ENCODE measurements at regions not wholly inside any gene's neighbourhood (a gene's known extent, or its start where the extent isn't known, plus 50 kb on each side); places are given as distances from the start of the nearest gene placed in this dataset.
A peak's percentile ranks its signal among the peaks of the same experiment; 100 is the strongest.

- no peak overlapping the region for H3K9ac ChIP-seq (ENCODE audit: low read length)
- H3K4me3 ChIP-seq (ENCODE audit: low read length) = no peak overlapping the region
- peaks cover 3% of the 10 kb centered on the region for H3K4me1 ChIP-seq (ENCODE audit: control insufficient read depth, insufficient read depth, low read length)
- H3K36me3 ChIP-seq (ENCODE audit: control insufficient read depth, insufficient read depth, low read length, severe bottlenecking) = no peaks in the 10 kb centered on the region
- no peak for DNase-seq (ENCODE audit: low read depth)
- H3K27me3 ChIP-seq (replicated peaks; ENCODE audit: control insufficient read depth, insufficient read depth, low read length) = no peaks in the 10 kb centered on the region
- no peaks in the 10 kb centered on the region for H3K9me3 ChIP-seq (ENCODE audit: control insufficient read depth, low read length)
Measured at GRCh38 chr9:129402931-129403778, 217.7 kb downstream of the C9orf50 start.

- Histone ChIP-seq H3K9me3 (ENCODE audit: control insufficient read depth, low read length) (no peaks in the 10 kb centered on the region), H3K4me3 (ENCODE audit: low read length) (no peak overlapping the region), H3K36me3 (ENCODE audit: control insufficient read depth, insufficient read depth, low read length, severe bottlenecking) (no peaks in the 10 kb centered on the region), H3K9ac (ENCODE audit: low read length) (peak overlapping the region; percentile 63), H3K27me3 (replicated peaks; ENCODE audit: control insufficient read depth, insufficient read depth, low read length) (no peaks in the 10 kb centered on the region), H3K4me1 (ENCODE audit: control insufficient read depth, insufficient read depth, low read length) (peaks cover 3% of the 10 kb centered on the region)
- no peak for DNase-seq (ENCODE audit: low read depth)
Measured at GRCh38 chr9:129402371-129402739, 218.5 kb downstream of the C9orf50 start.

DNA sequence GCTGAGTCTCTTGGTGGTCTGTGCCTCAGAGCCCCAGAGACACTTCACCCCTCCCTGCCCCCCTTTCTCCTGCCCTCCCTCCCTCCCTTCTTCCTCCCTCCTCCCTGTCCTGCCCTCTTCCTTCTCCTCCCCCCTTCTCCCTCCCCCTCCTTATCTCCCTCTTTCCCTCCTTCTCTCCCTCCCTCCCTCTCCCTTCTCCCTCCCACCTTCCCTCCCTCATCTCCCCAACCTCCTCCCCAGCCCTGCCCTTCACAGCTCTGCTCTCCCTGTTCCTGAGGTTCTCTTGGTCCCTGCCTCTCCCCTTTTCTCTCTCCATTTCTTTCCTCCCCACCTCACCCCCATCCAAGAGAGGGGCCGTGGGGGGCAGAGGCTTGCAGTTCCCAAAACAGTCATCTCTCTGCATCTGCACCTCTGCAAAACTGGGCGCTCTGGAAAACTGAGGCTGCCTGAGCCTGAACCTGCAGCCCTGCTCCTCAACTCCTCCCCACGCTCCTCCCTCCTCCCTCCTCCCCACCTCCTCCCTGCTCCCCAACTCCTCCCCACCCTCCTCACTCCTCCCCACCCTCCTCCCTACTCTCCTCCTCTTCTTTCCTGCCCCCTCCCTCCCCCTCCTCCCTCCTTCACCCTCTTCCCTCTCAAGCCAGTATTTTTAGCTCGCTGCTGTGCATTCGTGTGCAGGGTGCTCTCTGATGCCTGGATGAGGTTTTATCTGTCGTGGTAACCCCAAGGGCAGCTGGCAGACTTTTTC is 219.1 kb downstream of the C9orf50 start:
- Histone ChIP-seq H3K27me3 (replicated peaks; ENCODE audit: control insufficient read depth, insufficient read depth, low read length) (peaks cover under 1% of the 10 kb centered on the region), H3K9me3 (ENCODE audit: control insufficient read depth, low read length) (no peaks in the 10 kb centered on the region), H3K9ac (ENCODE audit: low read length) (peak overlapping the region; percentile 63), H3K36me3 (ENCODE audit: control insufficient read depth, insufficient read depth, low read length, severe bottlenecking) (no peaks in the 10 kb centered on the region), H3K4me1 (ENCODE audit: control insufficient read depth, insufficient read depth, low read length) (peaks cover 3% of the 10 kb centered on the region), H3K4me3 (ENCODE audit: low read length) (no peak overlapping the region)
- no peak for DNase-seq (ENCODE audit: low read depth)

GRCh38 chr9:129400971-129401622 is 219.8 kb downstream of the C9orf50 start:
- peaks cover 3% of the 10 kb centered on the region for H3K4me1 ChIP-seq (ENCODE audit: control insufficient read depth, insufficient read depth, low read length)
- no peak overlapping the region for H3K9ac ChIP-seq (ENCODE audit: low read length)

DNA sequence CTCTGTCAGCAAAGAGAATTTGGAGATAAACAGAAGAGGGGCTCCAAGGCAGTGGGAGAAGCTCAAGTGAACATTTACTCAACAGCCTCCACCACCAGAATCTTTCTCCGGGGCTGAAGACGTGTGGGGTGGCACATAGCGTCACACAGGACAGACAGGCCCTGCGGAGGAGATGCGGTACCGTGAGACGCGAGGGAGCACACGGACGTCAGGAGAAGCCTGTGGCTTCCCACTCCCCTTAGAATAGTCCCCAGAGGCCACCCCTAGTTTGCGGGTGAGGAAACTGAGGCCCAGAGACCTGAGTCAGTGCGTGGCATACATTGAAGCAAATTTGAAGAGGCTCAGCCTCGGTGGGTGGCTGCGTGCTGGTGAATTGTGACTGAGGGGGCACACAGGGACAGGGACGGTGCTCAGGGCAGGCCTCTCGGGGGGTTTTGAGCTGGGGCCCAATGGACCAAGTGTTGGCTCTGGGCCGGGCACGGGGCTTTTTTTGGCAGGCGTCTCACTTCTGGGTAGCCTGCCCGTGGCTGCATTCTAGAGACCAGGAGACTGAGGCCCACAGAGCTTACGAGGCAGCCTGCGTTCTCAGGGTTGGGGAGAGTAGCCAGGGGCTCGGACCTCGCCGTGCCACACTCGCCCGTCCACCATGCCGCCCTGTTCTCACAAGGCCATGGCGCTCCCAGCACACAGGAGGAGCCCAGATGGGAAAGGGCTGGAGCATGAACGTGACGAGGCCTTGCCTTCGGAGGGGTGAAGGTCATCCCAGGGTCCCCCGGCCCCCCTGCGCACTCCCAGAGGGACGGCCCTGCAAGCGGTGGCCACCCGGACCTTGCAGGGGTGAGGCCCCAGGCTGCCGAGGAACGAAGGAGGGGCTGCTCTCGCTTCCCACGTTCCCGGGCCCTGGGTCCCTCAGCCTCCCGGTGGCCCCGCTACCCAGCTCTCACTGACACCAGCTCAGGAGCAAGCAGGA is 220.6 kb downstream of the C9orf50 start:
- H3K9ac ChIP-seq (ENCODE audit: low read length) = no peak overlapping the region
- H3K9me3 ChIP-seq (ENCODE audit: control insufficient read depth, low read length) = peaks cover 7% of the 10 kb centered on the region
- H3K27me3 ChIP-seq (replicated peaks; ENCODE audit: control insufficient read depth, insufficient read depth, low read length) = peaks cover 16% of the 10 kb centered on the region
- DNase-seq (ENCODE audit: low read depth) = no peak
- H3K4me3 ChIP-seq (ENCODE audit: low read length) = no peak overlapping the region
- peaks cover 3% of the 10 kb centered on the region for H3K4me1 ChIP-seq (ENCODE audit: control insufficient read depth, insufficient read depth, low read length)
- H3K36me3 ChIP-seq (ENCODE audit: control insufficient read depth, insufficient read depth, low read length, severe bottlenecking) = no peaks in the 10 kb centered on the region

More at GRCh38 chr9:129400971-129401622, 219.8 kb downstream of the C9orf50 start:
- no peak overlapping the region for H3K4me3 ChIP-seq (ENCODE audit: low read length)
- peaks cover 8% of the 10 kb centered on the region for H3K27me3 ChIP-seq (replicated peaks; ENCODE audit: control insufficient read depth, insufficient read depth, low read length)
- no peaks in the 10 kb centered on the region for H3K9me3 ChIP-seq (ENCODE audit: control insufficient read depth, low read length)
- no peaks in the 10 kb centered on the region for H3K36me3 ChIP-seq (ENCODE audit: control insufficient read depth, insufficient read depth, low read length, severe bottlenecking)
- DNase-seq (ENCODE audit: low read depth) = no peak

DNA sequence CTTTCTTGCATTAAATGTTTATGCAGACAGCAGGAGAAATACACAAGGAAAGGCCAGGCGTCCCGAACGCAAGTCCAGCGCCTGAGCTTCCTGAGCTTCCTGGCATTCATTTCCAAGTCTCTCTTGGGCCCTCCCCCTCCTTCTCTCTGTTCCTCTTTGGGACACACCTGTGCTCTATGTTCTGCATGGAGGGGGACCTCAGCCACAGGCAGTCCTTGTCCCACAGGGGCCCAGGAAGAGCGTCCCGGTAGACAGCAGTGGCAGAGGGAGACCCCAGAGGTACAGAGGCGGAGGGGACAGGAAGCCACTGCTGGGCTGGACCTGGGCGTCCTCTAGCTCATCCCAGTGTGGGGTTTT is 221.3 kb downstream of the C9orf50 start:
- Histone ChIP-seq H3K27me3 (replicated peaks; ENCODE audit: control insufficient read depth, insufficient read depth, low read length) (peaks cover 23% of the 10 kb centered on the region), H3K9ac (ENCODE audit: low read length) (no peak overlapping the region), H3K4me3 (ENCODE audit: low read length) (no peak overlapping the region), H3K9me3 (ENCODE audit: control insufficient read depth, low read length) (peaks cover 7% of the 10 kb centered on the region), H3K36me3 (ENCODE audit: control insufficient read depth, insufficient read depth, low read length, severe bottlenecking) (no peaks in the 10 kb centered on the region), H3K4me1 (ENCODE audit: control insufficient read depth, insufficient read depth, low read length) (no peaks in the 10 kb centered on the region)
- DNase-seq (ENCODE audit: low read depth) = no peak

- Histone ChIP-seq H3K4me1 (ENCODE audit: control insufficient read depth, insufficient read depth, low read length) (no peaks in the 10 kb centered on the region), H3K27me3 (replicated peaks; ENCODE audit: control insufficient read depth, insufficient read depth, low read length) (peaks cover 23% of the 10 kb centered on the region), H3K9me3 (ENCODE audit: control insufficient read depth, low read length) (peaks cover 7% of the 10 kb centered on the region), H3K9ac (ENCODE audit: low read length) (no peak overlapping the region), H3K4me3 (ENCODE audit: low read length) (no peak overlapping the region), H3K36me3 (ENCODE audit: control insufficient read depth, insufficient read depth, low read length, severe bottlenecking) (no peaks in the 10 kb centered on the region)
- DNase-seq (ENCODE audit: low read depth) = no peak
Measured at GRCh38 chr9:129398961-129399633, 221.0 kb upstream of the IER5L start.

DNA sequence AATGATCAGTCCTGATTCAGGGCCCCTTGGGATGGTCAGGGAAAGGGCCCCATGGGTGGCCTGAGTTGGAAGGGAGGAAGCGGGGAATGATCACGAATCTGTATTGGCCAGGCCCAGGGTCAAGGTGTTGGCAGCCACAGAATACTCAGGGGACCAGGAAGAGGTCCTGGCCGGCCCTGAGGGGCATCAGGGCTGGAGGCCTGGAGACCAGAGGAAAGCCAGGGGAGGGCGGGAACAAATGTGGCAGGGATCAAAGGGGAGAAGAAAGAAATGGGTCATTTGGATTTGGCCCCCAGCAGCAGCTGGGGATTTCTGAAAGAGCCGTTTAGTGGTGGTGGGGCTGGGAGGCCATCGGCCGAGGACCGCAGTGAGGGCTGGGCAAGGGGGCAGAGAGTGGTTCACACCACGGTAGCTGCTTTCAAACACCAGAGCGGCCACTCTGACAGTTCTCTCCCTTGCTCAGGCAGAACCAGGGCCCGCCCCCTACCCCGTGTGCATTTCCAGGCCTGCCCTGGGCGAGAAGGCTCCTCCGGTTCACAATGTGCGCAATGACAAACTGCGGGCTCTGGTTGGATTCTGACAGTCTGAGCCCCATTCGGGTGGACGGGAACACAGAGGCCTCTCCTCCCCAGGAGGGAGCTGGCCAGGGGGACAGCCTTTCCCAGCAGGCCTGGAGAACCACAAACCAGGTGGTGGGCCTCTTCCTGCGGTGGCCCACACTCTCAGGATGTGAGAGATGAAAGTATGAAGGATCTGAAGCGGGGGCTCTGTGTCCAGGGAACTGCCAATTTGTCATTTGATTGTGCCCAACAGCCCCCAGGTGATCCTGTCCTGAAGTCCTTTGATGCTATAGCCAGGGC is 220.3 kb upstream of the IER5L start:
- Histone ChIP-seq H3K27me3 (replicated peaks; ENCODE audit: control insufficient read depth, insufficient read depth, low read length) (peaks cover 23% of the 10 kb centered on the region), H3K9me3 (ENCODE audit: control insufficient read depth, low read length) (peaks cover 7% of the 10 kb centered on the region), H3K4me1 (ENCODE audit: control insufficient read depth, insufficient read depth, low read length) (no peaks in the 10 kb centered on the region), H3K9ac (ENCODE audit: low read length) (no peak overlapping the region), H3K36me3 (ENCODE audit: control insufficient read depth, insufficient read depth, low read length, severe bottlenecking) (no peaks in the 10 kb centered on the region), H3K4me3 (ENCODE audit: low read length) (no peak overlapping the region)
- no peak for DNase-seq (ENCODE audit: low read depth)

- no peaks in the 10 kb centered on the region for H3K36me3 ChIP-seq (ENCODE audit: control insufficient read depth, insufficient read depth, low read length, severe bottlenecking)
- no peak overlapping the region for H3K4me3 ChIP-seq (ENCODE audit: low read length)
- H3K27me3 ChIP-seq (replicated peaks; ENCODE audit: control insufficient read depth, insufficient read depth, low read length) = peaks cover 23% of the 10 kb centered on the region
- DNase-seq (ENCODE audit: low read depth) = no peak
- H3K4me1 ChIP-seq (ENCODE audit: control insufficient read depth, insufficient read depth, low read length) = no peaks in the 10 kb centered on the region
- H3K9me3 ChIP-seq (ENCODE audit: control insufficient read depth, low read length) = peaks cover 7% of the 10 kb centered on the region
- H3K9ac ChIP-seq (ENCODE audit: low read length) = no peak overlapping the region
Measured at GRCh38 chr9:129397335-129397734, 219.3 kb upstream of the IER5L start.

GRCh38 chr9:129396365-129396708 is 218.3 kb upstream of the IER5L start:
- Histone ChIP-seq H3K9ac (ENCODE audit: low read length) (no peak overlapping the region), H3K9me3 (ENCODE audit: control insufficient read depth, low read length) (peaks cover 7% of the 10 kb centered on the region), H3K27me3 (replicated peaks; ENCODE audit: control insufficient read depth, insufficient read depth, low read length) (peaks cover 23% of the 10 kb centered on the region), H3K4me1 (ENCODE audit: control insufficient read depth, insufficient read depth, low read length) (no peaks in the 10 kb centered on the region), H3K36me3 (ENCODE audit: control insufficient read depth, insufficient read depth, low read length, severe bottlenecking) (no peaks in the 10 kb centered on the region), H3K4me3 (ENCODE audit: low read length) (no peak overlapping the region)
- DNase-seq (ENCODE audit: low read depth) = no peak
